ENCODE measurements at regions not wholly inside any gene's neighbourhood (a gene's known extent, or its start where the extent isn't known, plus 50 kb on each side); places are given as distances from the start of the nearest gene placed in this dataset.

GRCh38 chr2:17249249-17249648 is 269.0 kb downstream of the RAD51AP2 start:
- Histone ChIP-seq H3K79me1 (replicated peaks; ENCODE audit: low read length, poor library complexity, severe bottlenecking) (no peaks in the 10 kb centered on the region), H2BK120ac (ENCODE audit: low read depth, low read length) (no peak overlapping the region), H2AK5ac (ENCODE audit: low read length, severe bottlenecking) (no peak overlapping the region), H3K4me3 (ENCODE audit: insufficient read depth in 1 of 2, low read depth in 1 of 2, low read length in 2 of 2) (no peak overlapping the region), H3K9me3 (ENCODE audit: control insufficient read depth, low read length) (no peaks in the 10 kb centered on the region), H3K4me1 (ENCODE audit: control insufficient read depth, insufficient read depth, low read depth, low read length) (no peaks in the 10 kb centered on the region), H2AFZ (ENCODE audit: low read depth, low read length) (no peak overlapping the region), H3K27me3 (ENCODE audit: control insufficient read depth in 1 of 2, insufficient read depth in 1 of 2, low read length in 2 of 2) (no peaks in the 10 kb centered on the region), H4K91ac (ENCODE audit: low read length) (no peak overlapping the region), H3K4ac (ENCODE audit: low read depth in 1 of 2, low read length in 2 of 2) (no peak overlapping the region), H3K4me2 (ENCODE audit: low read length, poor library complexity, severe bottlenecking) (no peak overlapping the region), H3K9ac (ENCODE audit: low read length) (no peak overlapping the region), H3K14ac (ENCODE audit: low read length in 2 of 2) (no peak overlapping the region), H3K18ac (ENCODE audit: low read depth in 1 of 2, low read length in 2 of 2) (no peak overlapping the region), H3K23ac (ENCODE audit: low read length in 2 of 2) (no peak overlapping the region), H2BK15ac (ENCODE audit: low read depth, poor library complexity, severe bottlenecking) (no peak overlapping the region), H3K36me3 (ENCODE audit: control insufficient read depth in 1 of 2, insufficient read depth in 2 of 2, low read depth in 1 of 2, low read length in 2 of 2) (no peaks in the 10 kb centered on the region), H2BK5ac (ENCODE audit: low read depth, low read length, poor library complexity, severe bottlenecking) (no peak overlapping the region), H4K8ac (ENCODE audit: low read length) (no peak overlapping the region), H3K27ac (ENCODE audit: low read length, poor library complexity, severe bottlenecking) (no peak overlapping the region), H2BK12ac (ENCODE audit: low read length in 2 of 2) (no peak overlapping the region)
- no peak for DNase-seq
- 86% methylated on average over 7 of the region's 7 CpGs for WGBS

DNA sequence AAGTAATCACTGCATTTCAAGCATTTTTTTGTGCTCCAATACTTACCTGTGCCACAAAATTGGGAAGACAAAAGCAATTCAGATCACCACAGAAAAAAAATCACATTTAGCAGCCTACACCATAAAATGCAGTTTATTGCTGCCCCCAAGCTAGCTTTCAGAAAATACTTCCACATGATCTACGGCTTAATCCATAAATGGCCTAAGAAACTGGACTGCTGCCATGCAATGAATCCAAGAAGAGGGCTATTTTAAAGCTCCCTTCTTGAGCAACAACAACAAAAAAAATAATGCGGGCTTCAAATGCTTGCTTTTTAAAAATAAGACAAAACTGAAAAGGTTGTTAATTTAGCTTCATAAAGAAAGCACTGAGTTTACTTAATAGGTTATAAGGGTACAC is 272.3 kb downstream of the RAD51AP2 start:
- Histone ChIP-seq H2AK5ac (ENCODE audit: low read length, severe bottlenecking) (no peak overlapping the region), H3K9me3 (ENCODE audit: control insufficient read depth, low read length) (no peaks in the 10 kb centered on the region), H3K4me2 (ENCODE audit: low read length, poor library complexity, severe bottlenecking) (no peak overlapping the region), H3K9ac (ENCODE audit: low read length) (no peak overlapping the region), H3K4me3 (ENCODE audit: insufficient read depth in 1 of 2, low read depth in 1 of 2, low read length in 2 of 2) (no peak overlapping the region), H2AFZ (ENCODE audit: low read depth, low read length) (no peak overlapping the region), H3K4ac (ENCODE audit: low read depth in 1 of 2, low read length in 2 of 2) (no peak overlapping the region), H3K23ac (ENCODE audit: low read length in 2 of 2) (no peak overlapping the region), H2BK120ac (ENCODE audit: low read depth, low read length) (no peak overlapping the region), H4K91ac (ENCODE audit: low read length) (no peak overlapping the region), H3K27ac (ENCODE audit: low read length, poor library complexity, severe bottlenecking) (no peak overlapping the region), H3K27me3 (ENCODE audit: control insufficient read depth in 1 of 2, insufficient read depth in 1 of 2, low read length in 2 of 2) (no peaks in the 10 kb centered on the region), H4K8ac (ENCODE audit: low read length) (no peak overlapping the region), H3K79me1 (replicated peaks; ENCODE audit: low read length, poor library complexity, severe bottlenecking) (no peaks in the 10 kb centered on the region), H3K4me1 (ENCODE audit: control insufficient read depth, insufficient read depth, low read depth, low read length) (no peaks in the 10 kb centered on the region), H3K14ac (ENCODE audit: low read length in 2 of 2) (no peak overlapping the region), H2BK15ac (ENCODE audit: low read depth, poor library complexity, severe bottlenecking) (no peak overlapping the region), H2BK12ac (ENCODE audit: low read length in 2 of 2) (no peak overlapping the region), H2BK5ac (ENCODE audit: low read depth, low read length, poor library complexity, severe bottlenecking) (no peak overlapping the region), H3K36me3 (ENCODE audit: control insufficient read depth in 1 of 2, insufficient read depth in 2 of 2, low read depth in 1 of 2, low read length in 2 of 2) (no peaks in the 10 kb centered on the region), H3K18ac (ENCODE audit: low read depth in 1 of 2, low read length in 2 of 2) (no peak overlapping the region)
- 90% methylated on average over 1 of the region's 2 CpGs for WGBS
- no peak for DNase-seq

- no peak overlapping the region for H3K18ac ChIP-seq (ENCODE audit: low read depth in 1 of 2, low read length in 2 of 2)
- no peaks in the 10 kb centered on the region for H3K9me3 ChIP-seq (ENCODE audit: control insufficient read depth, low read length)
- H3K79me1 ChIP-seq (replicated peaks; ENCODE audit: low read length, poor library complexity, severe bottlenecking), result no peaks in the 10 kb centered on the region
- no peak for DNase-seq
- no peak overlapping the region for H2BK5ac ChIP-seq (ENCODE audit: low read depth, low read length, poor library complexity, severe bottlenecking)
- H3K27ac ChIP-seq (ENCODE audit: low read length, poor library complexity, severe bottlenecking), result no peak overlapping the region
- no peak overlapping the region for H3K14ac ChIP-seq (ENCODE audit: low read length in 2 of 2)
- H2AK5ac ChIP-seq (ENCODE audit: low read length, severe bottlenecking), result no peak overlapping the region
- no peaks in the 10 kb centered on the region for H3K27me3 ChIP-seq (ENCODE audit: control insufficient read depth in 1 of 2, insufficient read depth in 1 of 2, low read length in 2 of 2)
- H3K4ac ChIP-seq (ENCODE audit: low read depth in 1 of 2, low read length in 2 of 2), result no peak overlapping the region
- H3K23ac ChIP-seq (ENCODE audit: low read length in 2 of 2), result no peak overlapping the region
- WGBS, result 89% methylated on average over 2 of the region's 3 CpGs
- H3K4me3 ChIP-seq (ENCODE audit: insufficient read depth in 1 of 2, low read depth in 1 of 2, low read length in 2 of 2), result no peak overlapping the region
- no peak overlapping the region for H2BK15ac ChIP-seq (ENCODE audit: low read depth, poor library complexity, severe bottlenecking)
- no peak overlapping the region for H3K4me2 ChIP-seq (ENCODE audit: low read length, poor library complexity, severe bottlenecking)
- no peak overlapping the region for H3K9ac ChIP-seq (ENCODE audit: low read length)
- no peaks in the 10 kb centered on the region for H3K4me1 ChIP-seq (ENCODE audit: control insufficient read depth, insufficient read depth, low read depth, low read length)
- H2BK120ac ChIP-seq (ENCODE audit: low read depth, low read length), result no peak overlapping the region
- no peak overlapping the region for H4K91ac ChIP-seq (ENCODE audit: low read length)
- H2AFZ ChIP-seq (ENCODE audit: low read depth, low read length), result no peak overlapping the region
- H3K36me3 ChIP-seq (ENCODE audit: control insufficient read depth in 1 of 2, insufficient read depth in 2 of 2, low read depth in 1 of 2, low read length in 2 of 2), result no peaks in the 10 kb centered on the region
- no peak overlapping the region for H4K8ac ChIP-seq (ENCODE audit: low read length)
- H2BK12ac ChIP-seq (ENCODE audit: low read length in 2 of 2), result no peak overlapping the region
Measured at GRCh38 chr2:17242813-17243485, 275.3 kb downstream of the RAD51AP2 start.

DNA sequence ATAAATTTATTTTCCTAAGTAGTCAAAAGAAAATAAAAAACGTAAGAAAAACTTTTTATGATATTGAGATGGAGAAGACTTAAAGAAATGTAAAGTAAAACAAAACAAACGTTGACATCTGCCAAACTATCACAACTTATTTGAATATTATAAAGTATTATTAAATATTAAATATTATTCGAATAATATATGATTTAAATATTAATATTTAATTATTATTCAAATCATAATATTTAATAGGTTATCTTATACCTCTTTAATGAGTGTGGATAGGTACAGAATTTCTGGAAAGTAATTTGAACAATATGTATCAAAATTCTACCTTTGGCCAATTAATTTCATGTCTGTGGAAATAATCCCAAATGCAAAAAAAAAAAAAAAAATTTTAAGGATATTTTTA is 278.7 kb downstream of the RAD51AP2 start:
- no peak overlapping the region for H3K18ac ChIP-seq (ENCODE audit: low read depth in 1 of 2, low read length in 2 of 2)
- no peak for DNase-seq
- no peak overlapping the region for H4K91ac ChIP-seq (ENCODE audit: low read length)
- no peaks in the 10 kb centered on the region for H3K4me1 ChIP-seq (ENCODE audit: control insufficient read depth, insufficient read depth, low read depth, low read length)
- no peak overlapping the region for H2BK15ac ChIP-seq (ENCODE audit: low read depth, poor library complexity, severe bottlenecking)
- H2AK5ac ChIP-seq (ENCODE audit: low read length, severe bottlenecking), result no peak overlapping the region
- no peak overlapping the region for H3K4me2 ChIP-seq (ENCODE audit: low read length, poor library complexity, severe bottlenecking)
- no peaks in the 10 kb centered on the region for H3K36me3 ChIP-seq (ENCODE audit: control insufficient read depth in 1 of 2, insufficient read depth in 2 of 2, low read depth in 1 of 2, low read length in 2 of 2)
- H3K9ac ChIP-seq (ENCODE audit: low read length), result no peak overlapping the region
- H2BK5ac ChIP-seq (ENCODE audit: low read depth, low read length, poor library complexity, severe bottlenecking), result no peak overlapping the region
- H3K27me3 ChIP-seq (ENCODE audit: control insufficient read depth in 1 of 2, insufficient read depth in 1 of 2, low read length in 2 of 2), result no peaks in the 10 kb centered on the region
- no peaks in the 10 kb centered on the region for H3K79me1 ChIP-seq (replicated peaks; ENCODE audit: low read length, poor library complexity, severe bottlenecking)
- no CpG with 5 or more reads among the region's 3 CpGs for WGBS
- H3K27ac ChIP-seq (ENCODE audit: low read length, poor library complexity, severe bottlenecking), result no peak overlapping the region
- H4K8ac ChIP-seq (ENCODE audit: low read length), result no peak overlapping the region
- H3K9me3 ChIP-seq (ENCODE audit: control insufficient read depth, low read length), result no peaks in the 10 kb centered on the region
- no peak overlapping the region for H3K14ac ChIP-seq (ENCODE audit: low read length in 2 of 2)
- H3K4ac ChIP-seq (ENCODE audit: low read depth in 1 of 2, low read length in 2 of 2), result no peak overlapping the region
- H3K4me3 ChIP-seq (ENCODE audit: insufficient read depth in 1 of 2, low read depth in 1 of 2, low read length in 2 of 2), result no peak overlapping the region
- H2BK120ac ChIP-seq (ENCODE audit: low read depth, low read length), result no peak overlapping the region
- H3K23ac ChIP-seq (ENCODE audit: low read length in 2 of 2), result no peak overlapping the region
- no peak overlapping the region for H2BK12ac ChIP-seq (ENCODE audit: low read length in 2 of 2)
- H2AFZ ChIP-seq (ENCODE audit: low read depth, low read length), result no peak overlapping the region

All from mesenchymal stem cell (in vitro differentiated cells and primary cell).